HCT116 (cell line): ENCODE measurements at regions not wholly inside any gene's neighbourhood (a gene's known extent, or its start where the extent isn't known, plus 50 kb on each side); places are given as distances from the start of the nearest gene placed in this dataset.

ENCODE experiments used
- ATAC-seq: fragments of 200-7000 bp; cut with Tn5 transposase; 2 replicates; pipeline ENCODE4 v1.9.1; 2020; ENCODE audit warnings: mild to moderate bottlenecking, moderate library complexity
- BruUV-seq: library from RNA; stranded (reverse); fragments of 400-500 nt; replicated peaks from 2 replicates; lab custom pipeline; 2021; lab: Mats Ljungman, UMichigan
- CTCF ChIA-PET: fragments of 300-600 bp; sonication (Branson Sonifier 250); formaldehyde crosslinking; loops from one replicate; lab custom pipeline; 2021; ENCODE audit warnings: antibody characterized with exemption; lab: Charles Lee
- POLR2A ChIA-PET: fragments of 300-600, 350-600 bp; sonication (Branson Sonifier 250); formaldehyde crosslinking; loops from one replicate; lab custom pipeline; 2021; ENCODE audit warnings: antibody characterized with exemption; lab: Charles Lee
- RAD21 ChIA-PET, 2 experiments: fragments of 300-600 bp; sonication (Branson Sonifier 250); formaldehyde crosslinking; loops; one replicate each; lab custom pipeline; 2023; ENCODE audit warnings: low total read pairs in 2 of 2; ENCODE audit not compliant: uncharacterized antibody in 2 of 2, unreplicated experiment in 2 of 2, low non-redundant PET in 1 of 2; lab: Charles Lee
- DNase-seq: peaks from one replicate; pipeline ENCODE4 v3.0.0-alpha.2; 2010; ENCODE audit warnings: low read depth, low spot score
- H2AFZ ChIP-seq: fragments of 200-600 bp; shearing (Covaris generic), sonication (generic); 2 replicates; pipeline ENCODE4 v1.6.1; 2017; ENCODE audit warnings: low read depth, mixed run types, mixed read lengths, antibody characterized with exemption, low read length; ENCODE audit not compliant: poor library complexity, severe bottlenecking
- H3K27ac ChIP-seq: 2 replicates; pipeline ENCODE4 v1.5.1; 2012; ENCODE audit warnings: low read depth, low read length
- H3K27me3 ChIP-seq: fragments of 200-600 bp; sonication (generic); 2 replicates; pipeline ENCODE4 v1.6.1; 2016; ENCODE audit warnings: mixed run types, low read length, mixed read lengths; ENCODE audit not compliant: insufficient read depth
- H3K36me3 ChIP-seq, 2 experiments: fragments of 200-500 bp in 1 of 2; fragments of 200-600 bp in 1 of 2; sonication (Bioruptor generic) in 1 of 2; sonication (generic) in 1 of 2; 2 replicates each; pipeline versions ENCODE4 v1.5.1 to v1.6.1; 2014 to 2016; ENCODE audit warnings: low read length in 2 of 2, inconsistent platforms in 1 of 2, mixed read lengths in 1 of 2, mixed run types in 1 of 2; ENCODE audit not compliant: insufficient read depth in 2 of 2, control insufficient read depth in 1 of 2
- H3K4me1 ChIP-seq, 2 experiments: fragments of 200-600 bp in 1 of 2; sonication (generic) in 1 of 2; 2 replicates each; pipeline versions ENCODE4 v1.5.1 to v1.6.1; 2012 to 2017; ENCODE audit warnings: low read length in 2 of 2, inconsistent platforms in 1 of 2, mild to moderate bottlenecking in 1 of 2, mixed read lengths in 1 of 2, mixed run types in 1 of 2, moderate library complexity in 1 of 2; ENCODE audit not compliant: insufficient read depth in 2 of 2, control insufficient read depth in 1 of 2
- H3K4me2 ChIP-seq: fragments of 200-600 bp; sonication (generic); 2 replicates; pipeline ENCODE4 v1.6.1; 2017; ENCODE audit warnings: mixed run types, low read length, mixed read lengths
- H3K4me3 ChIP-seq, 2 experiments: fragments of 200-600 bp in 1 of 2; sonication (generic) in 1 of 2; replicated peaks in 1 of 2; 2 replicates each; pipeline ENCODE4 v1.5.1; 2011 to 2016; ENCODE audit warnings: low read length in 2 of 2, control low read depth in 1 of 2, low read depth in 1 of 2, mild to moderate bottlenecking in 1 of 2, mixed read lengths in 1 of 2, mixed run types in 1 of 2
- H3K79me2 ChIP-seq: fragments of 200-600 bp; sonication (generic); 2 replicates; pipeline ENCODE4 v1.6.1; 2017; ENCODE audit warnings: mild to moderate bottlenecking, mixed run types, low read length, moderate library complexity, mixed read lengths; ENCODE audit not compliant: insufficient read depth
- H3K9ac ChIP-seq: fragments of 200-600 bp; sonication (generic); 2 replicates; pipeline ENCODE4 v1.6.1; 2016; ENCODE audit warnings: low read length, mixed read lengths
- H3K9me2 ChIP-seq: fragments of 200-600 bp; sonication (generic), shearing (Covaris generic); 2 replicates; pipeline ENCODE4 v1.6.1; 2017; ENCODE audit warnings: mixed run types, mild to moderate bottlenecking, moderate library complexity; ENCODE audit not compliant: insufficient read depth
- H3K9me3 ChIP-seq, 2 experiments: fragments of 200-500 bp in 1 of 2; fragments of 200-600 bp in 1 of 2; sonication (Bioruptor generic) in 1 of 2; sonication (generic) in 1 of 2; 2 replicates each; pipeline ENCODE4 v1.6.1; 2014 to 2017; ENCODE audit warnings: low read length in 2 of 2, mixed read lengths in 2 of 2, inconsistent platforms in 1 of 2, low read depth in 1 of 2, mild to moderate bottlenecking in 1 of 2, mixed run types in 1 of 2, moderate library complexity in 1 of 2; ENCODE audit not compliant: control insufficient read depth in 1 of 2, insufficient read depth in 1 of 2
- H4K20me1 ChIP-seq: fragments of 200-600 bp; sonication (generic), shearing (Covaris generic); 2 replicates; pipeline ENCODE4 v1.6.1; 2017; ENCODE audit warnings: mixed run types, mild to moderate bottlenecking, moderate library complexity; ENCODE audit not compliant: insufficient read depth
- CBX3 ChIP-seq: IDR thresholded peaks from 2 replicates; pipeline ENCODE4 v1.6.1; 2012; ENCODE audit warnings: low read depth
- CTCF ChIP-seq, 3 experiments: fragments of 200-600 bp in 1 of 3; sonication (generic) in 1 of 3; IDR thresholded peaks in 2 of 3; conservative IDR thresholded peaks in 1 of 3; 2 replicates each; pipeline ENCODE4 v1.5.1; 2012 to 2017; ENCODE audit warnings: low read depth in 2 of 3, low read length in 2 of 3, antibody characterized with exemption in 1 of 3, borderline replicate concordance in 1 of 3, control low read depth in 1 of 3, mild to moderate bottlenecking in 1 of 3, mixed read lengths in 1 of 3, mixed run types in 1 of 3, moderate library complexity in 1 of 3; ENCODE audit not compliant: insufficient read depth in 1 of 3
- EGR1 ChIP-seq: IDR thresholded peaks from 2 replicates; pipeline ENCODE4 v1.6.1; 2012; ENCODE audit warnings: low read depth
- EZH2 ChIP-seq: fragments of 200-600 bp; sonication (generic); IDR thresholded peaks from 2 replicates; pipeline ENCODE4 v1.6.1; 2017; ENCODE audit warnings: antibody characterized with exemption, mixed run types
- EZH2phosphoT487 ChIP-seq: fragments of 200-600 bp; IDR thresholded peaks from 2 replicates; pipeline ENCODE4 v1.6.1; 2018; ENCODE audit warnings: antibody characterized with exemption, borderline replicate concordance
- FOSL1 ChIP-seq: IDR thresholded peaks from 2 replicates; pipeline ENCODE4 v1.6.1; 2012; ENCODE audit warnings: low read depth
- MAX ChIP-seq: IDR thresholded peaks from 2 replicates; pipeline ENCODE4 v1.6.1; 2012
- POLR2A ChIP-seq: IDR thresholded peaks from 2 replicates; pipeline ENCODE4 v1.7.0; 2011; ENCODE audit warnings: borderline replicate concordance; ENCODE audit not compliant: insufficient read depth, insufficient read length; ENCODE audit errors: extremely low read depth
- POLR2AphosphoS5 ChIP-seq: IDR thresholded peaks from 2 replicates; pipeline ENCODE4 v1.6.1; 2011; ENCODE audit warnings: mild to moderate bottlenecking, low read depth, low read length, moderate library complexity
- RAD21 ChIP-seq: IDR thresholded peaks from 2 replicates; pipeline ENCODE4 v1.6.1; 2012; ENCODE audit warnings: low read depth, mild to moderate bottlenecking
- SIN3A ChIP-seq: IDR thresholded peaks from 2 replicates; pipeline ENCODE4 v1.6.1; 2012; ENCODE audit warnings: low read depth
- SP1 ChIP-seq: IDR thresholded peaks from 2 replicates; pipeline ENCODE4 v1.6.1; 2012; ENCODE audit warnings: low read depth
- SRF ChIP-seq: IDR thresholded peaks from 2 replicates; pipeline ENCODE4 v1.6.1; 2012; ENCODE audit warnings: low read depth
- TCF7L2 ChIP-seq: IDR thresholded peaks from 2 replicates; pipeline ENCODE4 v1.7.0; 2011; ENCODE audit warnings: borderline replicate concordance, inconsistent platforms; ENCODE audit not compliant: insufficient read depth, insufficient read length; ENCODE audit errors: extremely low read depth
- YY1 ChIP-seq: IDR thresholded peaks from 2 replicates; pipeline ENCODE4 v1.6.1; 2011; ENCODE audit warnings: low read length, low read depth, moderate library complexity, mild to moderate bottlenecking; ENCODE audit not compliant: insufficient replicate concordance; ENCODE audit errors: extremely low read depth
- ZFX ChIP-seq: fragments of 450-650 bp; IDR thresholded peaks from 2 replicates; pipeline ENCODE4 v1.6.1; 2017
- ZNF274 ChIP-seq: fragments of 200-500 bp; sonication (Bioruptor generic); IDR thresholded peaks from 2 replicates; pipeline ENCODE4 v1.6.1; 2014; ENCODE audit warnings: mild to moderate bottlenecking, low read depth, low read length, inconsistent platforms
- intact Hi-C: fragments of 100-400 bp; cut with micrococcal nuclease; formaldehyde crosslinking; loops from 2 replicates; pipeline ENCODE4 v1.10.0; 2022

- H3K27ac ChIP-seq: no peak overlapping the region
- no peak overlapping the region for H3K4me2 ChIP-seq
- no TSS peak for BruUV-seq
- intact Hi-C loops: no loop called here
- no peak for ATAC-seq
- no peaks in the 10 kb centered on the region for H4K20me1 ChIP-seq
- ChIA-PET POLR2A (no interaction called here), CTCF (no interaction called here), RAD21 (no interaction called here)
- DNase-seq: no peak
- no peak overlapping the region for H2AFZ ChIP-seq
- H3K4me3 ChIP-seq: no peak overlapping the region
- peaks cover 47% of the 10 kb centered on the region for H3K27me3 ChIP-seq
- H3K36me3 ChIP-seq: no peaks in the 10 kb centered on the region
- no peaks in the 10 kb centered on the region for H3K79me2 ChIP-seq
- no peaks in the 10 kb centered on the region for H3K9me2 ChIP-seq
- H3K9me3 ChIP-seq: no peaks in the 10 kb centered on the region
- H3K4me1 ChIP-seq: peaks cover 0 to 11% of the 10 kb centered on the region in 2 experiments; a peak in 2 of 4 replicates
- TF ChIP-seq MAX (no peak), FOSL1 (no peak), EGR1 (no peak), SIN3A (no peak), POLR2A (no peak), YY1 (no peak), RAD21 (no peak), ZFX (no peak)
- H3K9ac ChIP-seq: no peak overlapping the region
Measured at GRCh38 chr17:77556383-77557061, 402.0 kb upstream of the TNRC6C start.

- no peaks in the 10 kb centered on the region for H3K9me2 ChIP-seq
- H2AFZ ChIP-seq: no peak overlapping the region
- H3K36me3 ChIP-seq: no peaks in the 10 kb centered on the region
- H3K9me3 ChIP-seq: no peaks in the 10 kb centered on the region
- DNase-seq: no peak
- H3K27ac ChIP-seq: no peak overlapping the region
- H3K4me2 ChIP-seq: peak overlapping the region; percentile 9; the same call in 1 of the 2 replicates
- POLR2A ChIA-PET: no interaction called here
- no peaks in the 10 kb centered on the region for H3K79me2 ChIP-seq
- H4K20me1 ChIP-seq: no peaks in the 10 kb centered on the region
- no peak overlapping the region for H3K9ac ChIP-seq
- intact Hi-C loops: no loop called here
- H3K4me3 ChIP-seq: no peak overlapping the region
- peaks cover 47% of the 10 kb centered on the region for H3K27me3 ChIP-seq
- ATAC-seq: peak; percentile 64
- no TSS peak for BruUV-seq
- H3K4me1 ChIP-seq: peaks cover 0 to 11% of the 10 kb centered on the region in 2 experiments; a peak in 2 of 4 replicates
- CTCF ChIA-PET: no interaction called here
- RAD21 ChIA-PET: no interaction called here
- no peak for TF ChIP-seq ZFX
- no peak for TF ChIP-seq SRF
- TF ChIP-seq ZNF274: no peak
- no peak for TF ChIP-seq EGR1
- TF ChIP-seq FOSL1: no peak
- no peak for TF ChIP-seq TCF7L2
- no peak for TF ChIP-seq RAD21
- no peak for TF ChIP-seq YY1
- TF ChIP-seq EZH2: no peak
- TF ChIP-seq POLR2AphosphoS5: no peak
- no peak for TF ChIP-seq MAX
- no peak for TF ChIP-seq POLR2A
- no peak for TF ChIP-seq SP1
- TF ChIP-seq CBX3: no peak
- no peak for TF ChIP-seq CTCF (IDR thresholded peaks at IDR 0.05 in 2 of 3, conservative IDR thresholded peaks at IDR 0.05 in 1 of 3; ENCODE audit: borderline replicate concordance in 1 of 3, insufficient read depth in 1 of 3, low read depth in 2 of 3, low read length in 2 of 3)
- no peak for TF ChIP-seq EZH2phosphoT487
Measured at GRCh38 chr17:77558846-77559626, 399.5 kb upstream of the TNRC6C start.
